ENCODE measurements at regions not wholly inside any gene's neighbourhood (a gene's known extent, or its start where the extent isn't known, plus 50 kb on each side); places are given as distances from the start of the nearest gene placed in this dataset.
"Not testable (repeated sequence)": the region's sequence is repeated elsewhere in the genome, so short reads cannot be mapped to it uniquely, and the experiment has no call there.

- WGBS, 4 donors: 24 to 38% (median 31%) methylated on average over 1 of the region's 1 CpG
- Histone ChIP-seq H3K9me3 (peaks cover 0 to 8% (median 0%) of the 10 kb centered on the region in 12 donors), H3K27me3 (no peaks in the 10 kb centered on the region), H3K4me1 (no peaks in the 10 kb centered on the region), H3K36me3 (no peaks in the 10 kb centered on the region), H3K4me3 (no peak overlapping the region), H3K27ac (no peak overlapping the region)
- ATAC-seq: no peak
- TF ChIP-seq CTCF (IDR thresholded peaks at IDR 0.05): peak; percentile 25 to 59 (median 42)
- no peak for TF ChIP-seq POLR2A (IDR thresholded peaks at IDR 0.05)
- DNase-seq: no peak
- intact Hi-C loops (cut with DNase I): loop anchor here in 9 of 10 donors (1.0 to 10.0 kb wide), 4 partner anchors 219 to 226 kb away; no protein-coding TSS in a partner anchor
Measured at GRCh38 chr4:56575820-56576429, 70.3 kb downstream of the ARL9 start.

GRCh38 chr4:56592417-56592816 is 86.8 kb downstream of the ARL9 start:
- H3K27ac ChIP-seq; ATAC-seq; H3K4me1 ChIP-seq; intact Hi-C loops (cut with DNase I); H3K4me3 ChIP-seq; DNase-seq; H3K36me3 ChIP-seq: not testable (repeated sequence)
- H3K27me3 ChIP-seq: peaks cover 0 to 16% (median 0%) of the 10 kb centered on the region in 9 donors
- H3K9me3 ChIP-seq: peaks cover 0 to 12% (median 2%) of the 10 kb centered on the region in 12 donors
- 38 to 69% (median 63%) methylated on average over 12 to 41 of the region's 41 CpGs for WGBS, 4 donors

All from heart left ventricle (tissue), 16 donors.